ENCODE measurements at regions not wholly inside any gene's neighbourhood (a gene's known extent, or its start where the extent isn't known, plus 50 kb on each side); places are given as distances from the start of the nearest gene placed in this dataset.

GRCh38 chr12:111163422-111163821, 205.5 kb downstream of the PHETA1 start:
- TF ChIP-seq CTCF (IDR thresholded peaks at IDR 0.05), result no peak
- no peak for TF ChIP-seq EP300 (IDR thresholded peaks at IDR 0.05)
